Left cardiac atrium (tissue), 4 donors: ENCODE measurements at regions not wholly inside any gene's neighbourhood (a gene's known extent, or its start where the extent isn't known, plus 50 kb on each side); places are given as distances from the start of the nearest gene placed in this dataset.
"Not testable (repeated sequence)": the region's sequence is repeated elsewhere in the genome, so short reads cannot be mapped to it uniquely, and the experiment has no call there.

Experiments used
- ATAC-seq, 2 donors: fragments of 200-7000 bp; cut with Tn5 transposase; one replicate each; pipeline ENCODE4 v1.9.1; 2020; ENCODE audit warnings: mild to moderate bottlenecking in 2 of 2, moderate library complexity in 2 of 2
- DNase-seq: peaks from one replicate; pipeline ENCODE4 v3.0.0-alpha.2; 2020
- intact Hi-C, 2 donors: fragments of 100-400 bp; cut with DNase I; formaldehyde crosslinking; loops; one replicate each; pipeline versions ENCODE4 v1.14.1 to v1.15.1; 2022 to 2023
- donor health status: DM: no; HTN: yes; CAD: no.
- donor health status: DM: no; HTN: yes; CAD: no; lungs with severe emphysema.
- donor health status: DM: yes; HTN: yes; CAD: no.
- donor health status: Dilated cardiomyopathy.

- DNase-seq (no peak), ATAC-seq (no peak)
- intact Hi-C loops, result no loop called here
These were observed 150.6 kb upstream of the IL12B start for GRCh38 chr5:159480849-159481248.

GRCh38 chr5:159481751-159482150 lies 151.5 kb upstream of the IL12B start:
- no peak for DNase-seq
- ATAC-seq, result no peak
- intact Hi-C loops, result no loop called here

- intact Hi-C loops, result no loop called here
- ATAC-seq (peak in 1 of 2 donors; percentile 45), DNase-seq (no peak)
These were observed 156.5 kb upstream of the IL12B start for GRCh38 chr5:159486836-159487235.

- intact Hi-C loops, result no loop called here
- no peak for DNase-seq
These were observed 158.2 kb upstream of the IL12B start for GRCh38 chr5:159488516-159488915.

GRCh38 chr5:159489779-159490178 lies 159.5 kb upstream of the IL12B start:
- DNase-seq (no peak), ATAC-seq (no peak)
- intact Hi-C loops, result no loop called here

More at GRCh38 chr5:159488516-159488915, 158.2 kb upstream of the IL12B start:
- no peak for ATAC-seq

- DNase-seq (no peak), ATAC-seq (no peak)
- intact Hi-C loops, result no loop called here
These were observed 160.2 kb upstream of the IL12B start for GRCh38 chr5:159490507-159490906.

- no peak for ATAC-seq
- intact Hi-C loops, result no loop called here
These were observed 163.4 kb upstream of the IL12B start for GRCh38 chr5:159493696-159494095.

GRCh38 chr5:159496773-159497172 lies 166.5 kb upstream of the IL12B start:
- ATAC-seq (no peak), DNase-seq (no peak)
- intact Hi-C loops, result no loop called here

More at GRCh38 chr5:159493696-159494095, 163.4 kb upstream of the IL12B start:
- DNase-seq, result no peak

- no peak for ATAC-seq
These were observed 166.9 kb upstream of the IL12B start for GRCh38 chr5:159497221-159497620.

GRCh38 chr5:159498630-159499029 lies 168.3 kb upstream of the IL12B start:
- no peak for DNase-seq
- intact Hi-C loops, result no loop called here
- ATAC-seq, result no peak

More at GRCh38 chr5:159497221-159497620, 166.9 kb upstream of the IL12B start:
- intact Hi-C loops, result no loop called here
- DNase-seq, result no peak

GRCh38 chr5:159502116-159502515 lies 171.8 kb upstream of the IL12B start:
- ATAC-seq, DNase-seq, intact Hi-C loops: not testable (repeated sequence)

- no peak for DNase-seq
- intact Hi-C loops, result no loop called here
- ATAC-seq, result no peak
These were observed 172.9 kb upstream of the IL12B start for GRCh38 chr5:159503236-159503635.

- ATAC-seq, result peak in 1 of 2 donors; percentile 21
- intact Hi-C loops, result no loop called here
- no peak for DNase-seq
These were observed 174.0 kb upstream of the IL12B start for GRCh38 chr5:159504106-159504856.

GRCh38 chr5:159504857-159505304 lies 174.6 kb upstream of the IL12B start:
- DNase-seq (peak; percentile 35), ATAC-seq (peak; percentile 74 to 94)
- intact Hi-C loops, result loop anchor here in 1 of 2 donors (5.0 kb wide), 1 partner anchor 53 kb away; no protein-coding TSS in a partner anchor

GRCh38 chr5:159507055-159507454 lies 176.8 kb upstream of the IL12B start:
- DNase-seq (no peak), ATAC-seq (no peak)
- intact Hi-C loops, result loop anchor here in 1 of 2 donors (5.0 kb wide), 1 partner anchor 55 kb away; no protein-coding TSS in a partner anchor

GRCh38 chr5:159507661-159508060 lies 177.4 kb upstream of the IL12B start:
- ATAC-seq, result no peak
- no peak for DNase-seq
- intact Hi-C loops, result loop anchor here in 1 of 2 donors (5.0 kb wide), 1 partner anchor 55 kb away; no protein-coding TSS in a partner anchor

GRCh38 chr5:159508344-159508743 lies 178.1 kb upstream of the IL12B start:
- intact Hi-C loops, result loop anchor here in 1 of 2 donors (5.0 kb wide), 1 partner anchor 56 kb away; no protein-coding TSS in a partner anchor
- ATAC-seq (peak; percentile 1 to 13), DNase-seq (no peak)

GRCh38 chr5:159509002-159509660 lies 178.8 kb upstream of the IL12B start:
- DNase-seq, result no peak
- intact Hi-C loops, result loop anchor here in 1 of 2 donors (5.0 kb wide), 1 partner anchor 57 kb away; no protein-coding TSS in a partner anchor
- ATAC-seq, result no peak

- intact Hi-C loops, result loop anchor here (10.0 kb wide), 3 partner anchors 255 to 475 kb away; partner anchors contain the start of gene ADRA1B (in 1 of the 2)
- ATAC-seq (peak; percentile 95 to 97), DNase-seq (peak; percentile 77)
These were observed 180.0 kb upstream of the IL12B start for GRCh38 chr5:159510282-159510681.

- intact Hi-C loops, result loop anchor here (10.0 kb wide), 3 partner anchors 253 to 473 kb away; partner anchors contain the start of gene ADRA1B (in 1 of the 2)
- DNase-seq (no peak), ATAC-seq (no peak)
These were observed 181.3 kb upstream of the IL12B start for GRCh38 chr5:159511570-159511969.
